ENCODE measurements at regions not wholly inside any gene's neighbourhood (a gene's known extent, or its start where the extent isn't known, plus 50 kb on each side); places are given as distances from the start of the nearest gene placed in this dataset.
"Not testable (repeated sequence)": the region's sequence is repeated elsewhere in the genome, so short reads cannot be mapped to it uniquely, and the experiment has no call there.

DNA sequence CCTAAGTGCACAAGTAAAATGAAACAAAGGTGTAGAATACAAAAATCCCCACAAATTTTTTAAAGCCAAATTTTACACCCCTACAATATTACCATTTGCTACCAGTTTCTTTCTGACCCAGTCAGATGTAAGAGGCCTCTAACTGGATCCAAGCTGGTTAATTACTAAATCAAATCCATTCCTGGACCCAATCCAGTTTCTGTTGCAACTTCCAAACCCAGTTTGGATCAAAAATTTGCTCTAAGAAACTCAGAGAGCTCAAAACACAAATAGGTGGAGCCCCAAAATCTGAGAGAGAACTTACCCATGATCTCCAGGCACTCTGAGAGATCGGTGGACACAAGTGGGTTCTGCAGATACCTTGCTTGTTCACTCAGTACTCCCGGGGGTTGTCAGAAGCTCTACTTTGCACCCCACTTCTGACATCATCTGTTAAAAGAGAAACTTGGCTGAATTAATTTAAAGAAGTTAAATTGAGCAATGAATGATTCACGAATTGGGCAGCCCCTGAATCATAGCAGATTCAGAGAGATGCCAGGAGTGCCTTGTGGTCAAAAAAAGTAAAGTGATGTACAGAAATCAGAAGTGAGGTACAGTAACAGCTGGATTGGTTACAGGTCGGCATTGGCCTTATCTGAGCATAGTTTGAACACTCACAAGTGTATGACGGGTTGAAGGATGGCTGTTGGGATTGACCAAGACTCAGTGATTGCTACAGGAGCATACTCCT lies 448.0 kb downstream of the KCNT2 start:
- peak; percentile 5 for DNase-seq

DNA sequence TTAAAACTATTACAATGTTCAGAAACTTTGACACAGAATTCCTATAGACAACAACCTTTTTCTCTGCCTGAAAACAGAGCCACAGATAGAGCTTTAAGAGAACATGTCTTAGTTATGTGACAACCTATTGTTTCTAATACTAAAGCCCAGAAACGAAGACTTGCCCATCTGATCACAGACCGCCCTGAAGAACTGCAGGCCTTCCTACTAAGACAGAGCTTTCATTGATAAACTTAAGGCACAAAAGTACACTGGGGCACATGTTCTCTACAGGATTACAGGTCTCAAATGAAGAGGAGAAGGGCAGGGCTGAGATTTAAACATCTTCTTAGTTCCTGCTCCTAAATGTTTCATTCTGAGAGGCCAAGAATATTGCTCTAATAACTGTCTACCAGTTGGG lies 452.7 kb downstream of the KCNT2 start:
- no peak for DNase-seq

DNA sequence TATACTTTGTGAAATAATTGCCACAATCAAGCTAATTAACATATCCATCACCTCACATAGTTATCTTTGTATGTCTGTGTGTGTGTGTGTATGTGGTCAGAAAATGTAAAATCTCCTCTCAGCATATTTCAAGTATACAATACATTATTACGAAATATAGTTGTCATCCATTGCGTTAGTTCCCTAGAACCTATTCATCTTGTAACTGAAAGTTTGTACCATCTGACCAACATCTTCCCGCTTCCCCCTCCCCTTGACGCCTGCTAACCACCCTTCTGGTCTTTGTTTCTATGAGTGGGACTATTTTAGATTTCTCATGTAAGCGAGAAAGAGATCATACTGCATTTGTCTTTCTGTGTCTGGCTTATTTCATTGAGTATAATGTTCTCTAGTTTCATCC lies 455.3 kb downstream of the KCNT2 start:
- peak; percentile 64 for DNase-seq

DNA sequence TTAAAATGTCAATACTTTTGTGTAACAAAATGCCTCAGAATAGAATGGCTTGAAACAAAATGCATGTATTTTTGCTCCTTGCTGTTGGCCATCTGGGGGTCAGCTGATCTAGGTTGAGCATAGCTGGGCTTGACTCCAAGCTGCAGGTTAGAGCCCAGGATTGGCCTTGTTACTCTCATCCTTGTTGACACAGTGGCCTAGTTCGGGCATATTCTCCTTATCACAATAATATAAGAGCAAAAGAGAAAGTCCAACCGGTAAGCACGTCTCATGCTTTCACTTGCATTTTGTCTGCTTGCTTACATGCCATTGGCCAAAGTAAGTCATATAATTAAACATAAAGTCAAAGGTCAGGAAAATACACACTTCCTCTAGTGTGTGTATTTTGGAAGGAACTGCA lies 456.2 kb downstream of the KCNT2 start:
- DNase-seq = peak; percentile 41

DNA sequence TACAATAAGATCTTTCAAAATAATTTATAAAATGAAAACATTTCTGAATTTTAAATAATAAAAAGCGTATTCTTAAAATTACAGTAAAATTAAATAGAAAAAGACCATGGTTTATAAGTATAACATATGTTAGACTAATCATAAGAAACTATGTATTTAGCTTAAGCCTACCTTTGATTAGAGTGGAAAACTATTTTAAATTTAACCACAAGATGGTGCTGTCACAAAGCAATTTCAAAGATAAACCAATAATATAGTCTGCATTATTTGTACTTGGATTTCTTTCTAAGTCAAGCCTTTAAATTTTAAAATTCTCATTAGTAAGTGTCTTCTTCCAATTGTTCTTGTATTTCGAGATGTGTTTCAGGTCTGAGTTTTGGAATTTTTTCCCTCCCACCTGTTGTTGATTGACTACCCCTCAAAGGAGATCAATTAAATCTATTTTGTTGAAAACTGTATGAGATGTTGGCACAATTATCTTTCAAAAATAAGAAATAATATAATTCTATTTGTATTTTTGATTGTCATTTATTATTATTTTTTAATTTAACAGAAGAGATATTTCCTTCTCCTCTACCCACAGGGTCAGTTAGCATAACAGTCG lies 459.8 kb downstream of the KCNT2 start:
- DNase-seq = peak; percentile 55

DNA sequence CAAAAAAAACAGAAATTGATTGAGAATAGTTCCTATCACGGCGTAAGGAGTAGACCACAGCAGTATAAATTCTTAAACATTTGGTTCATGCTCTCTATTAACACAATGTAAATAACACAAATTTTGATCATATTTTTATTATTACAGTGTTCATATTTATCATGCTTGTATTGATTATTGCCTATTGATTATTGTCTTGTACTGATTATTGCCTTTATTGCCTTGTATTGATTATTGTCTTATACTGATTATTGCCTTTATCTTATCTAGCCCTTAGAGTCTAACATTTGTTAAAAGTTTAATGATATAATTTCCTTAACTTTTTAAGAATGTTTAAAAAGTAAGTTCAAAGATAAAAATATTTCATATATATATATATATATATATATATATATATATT lies 460.7 kb downstream of the KCNT2 start:
- DNase-seq = no peak

DNA sequence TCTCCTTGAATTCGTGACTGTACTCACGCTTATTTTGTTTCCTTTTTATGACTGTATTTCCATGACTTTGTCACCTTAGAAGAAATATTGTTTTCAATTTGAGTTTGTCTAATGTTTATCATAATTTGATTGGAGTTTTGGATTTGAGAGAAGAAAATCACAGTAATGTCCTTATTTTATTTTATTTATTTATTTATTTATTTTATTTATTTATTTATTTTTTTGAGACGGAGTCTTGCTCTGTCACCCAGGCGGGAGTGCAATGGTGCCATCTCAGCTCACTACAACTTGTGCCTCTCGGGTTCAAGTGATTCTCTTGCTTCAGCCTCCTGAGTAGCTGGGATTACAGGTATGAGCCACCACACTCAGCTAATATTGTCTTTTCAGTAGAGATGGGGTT lies 463.1 kb downstream of the KCNT2 start:
- not testable (repeated sequence) for DNase-seq

DNA sequence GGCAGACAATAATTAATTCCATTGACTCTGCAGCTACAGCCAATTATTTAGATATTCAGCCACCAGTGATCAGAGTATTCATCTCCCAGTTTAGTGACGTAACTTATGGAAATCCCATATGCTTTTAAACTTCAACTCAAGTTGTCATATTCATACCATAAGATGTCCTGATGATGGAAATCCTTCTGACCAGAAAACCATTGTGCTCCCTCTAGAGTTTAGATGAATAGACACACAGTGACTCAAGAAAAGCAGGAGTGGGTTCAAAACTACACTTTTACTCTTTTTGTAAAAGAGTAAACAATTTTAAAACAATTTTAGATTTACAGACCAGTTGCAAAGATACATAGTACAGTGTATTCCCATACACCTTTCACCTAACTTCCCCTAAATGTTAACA lies 463.7 kb downstream of the KCNT2 start:
- DNase-seq = no peak

DNA sequence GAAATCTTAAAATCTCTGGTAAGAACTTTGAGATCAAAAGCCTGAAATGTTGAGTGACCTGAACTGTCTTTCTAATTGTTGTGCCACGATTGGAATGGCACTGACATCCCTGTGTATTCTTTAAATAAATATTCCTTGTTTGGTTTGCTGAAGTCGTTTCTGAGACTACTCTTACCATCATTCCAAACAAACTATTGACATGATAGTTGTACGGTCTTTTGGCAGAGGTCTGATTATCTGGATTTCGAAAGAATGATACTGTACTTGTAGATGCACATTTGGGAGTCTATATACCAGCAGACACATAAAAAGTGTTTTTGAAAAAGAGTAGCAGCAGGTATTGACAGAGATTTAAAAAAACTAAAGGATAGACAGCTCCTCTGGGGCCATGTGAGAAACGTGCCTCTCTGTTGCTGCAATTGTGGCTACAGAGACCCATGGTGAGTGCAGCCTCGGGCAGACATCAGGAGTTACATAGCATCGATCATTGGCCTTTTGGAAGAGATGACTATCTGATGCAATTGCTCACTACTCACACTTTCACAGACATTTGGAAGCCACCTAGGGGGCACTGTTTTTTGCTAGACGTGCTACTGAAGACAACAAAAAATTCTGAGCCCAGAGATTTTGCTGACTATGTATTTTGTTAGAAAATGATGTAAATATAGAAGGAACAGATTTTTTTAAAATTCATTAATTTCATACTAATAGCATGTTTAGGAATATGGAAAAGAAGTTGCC lies 464.5 kb downstream of the KCNT2 start:
- DNase-seq = no peak

DNA sequence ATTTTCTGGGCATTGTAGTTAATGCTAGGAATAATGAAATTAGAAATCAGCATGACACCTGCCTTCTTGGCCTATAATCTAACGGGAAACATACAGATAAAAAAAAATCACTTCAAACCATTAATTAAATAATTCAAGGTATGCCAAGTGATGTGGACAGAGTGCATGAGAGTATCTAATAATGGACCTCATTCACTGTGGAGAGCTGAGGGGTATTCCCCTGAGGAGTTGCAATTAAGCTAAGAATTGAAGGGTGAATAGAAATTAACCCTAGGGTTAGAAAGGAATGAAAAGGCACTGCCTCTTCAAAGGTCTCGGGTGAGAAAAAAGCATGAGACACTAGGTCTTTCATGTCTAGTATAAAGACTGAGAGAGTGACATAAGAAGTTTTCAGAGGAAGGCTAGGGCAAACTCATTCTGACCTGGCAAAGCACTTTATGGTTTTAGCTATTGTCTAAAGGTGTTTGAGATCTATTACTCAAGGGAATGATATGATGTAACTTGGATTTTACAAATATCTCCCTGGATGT lies 466.1 kb downstream of the KCNT2 start:
- no peak for DNase-seq

DNA sequence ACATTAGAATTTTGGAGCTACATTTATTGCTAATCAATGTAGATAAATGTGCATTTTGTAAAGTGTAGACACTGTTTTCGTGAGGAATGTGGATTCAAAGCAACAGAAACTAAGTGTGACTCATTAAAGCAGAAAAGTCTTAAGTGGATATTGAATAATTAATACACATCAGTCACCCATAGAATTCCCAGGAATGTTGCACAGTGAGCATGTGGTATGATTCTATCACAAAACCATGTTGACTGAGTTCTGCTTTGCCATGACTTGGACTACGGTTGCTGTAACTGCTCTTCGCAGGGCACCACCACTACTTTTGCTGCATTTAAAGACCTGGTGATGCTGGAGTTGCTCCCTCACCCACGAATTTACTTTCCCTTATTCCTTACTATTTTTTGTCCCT lies 471.8 kb downstream of the KCNT2 start:
- no peak for DNase-seq

DNA sequence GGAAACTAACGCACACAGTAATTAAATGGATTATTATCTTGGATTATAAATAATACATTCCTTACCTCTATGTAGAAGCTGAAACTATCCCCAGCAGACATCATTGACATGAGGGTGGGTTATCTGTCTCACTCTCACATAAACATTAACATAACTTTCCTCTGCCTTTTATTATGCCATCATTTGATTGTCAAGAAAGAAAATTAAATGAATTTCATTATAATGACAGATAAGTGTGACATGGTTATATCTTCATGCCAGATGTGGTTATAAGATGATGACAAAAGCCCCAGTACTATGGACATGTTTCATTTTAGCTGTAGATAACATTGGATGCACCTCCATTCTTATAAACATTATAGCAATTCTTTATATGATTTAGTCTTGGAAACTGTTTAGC lies 476.5 kb downstream of the KCNT2 start:
- DNase-seq = no peak

DNA sequence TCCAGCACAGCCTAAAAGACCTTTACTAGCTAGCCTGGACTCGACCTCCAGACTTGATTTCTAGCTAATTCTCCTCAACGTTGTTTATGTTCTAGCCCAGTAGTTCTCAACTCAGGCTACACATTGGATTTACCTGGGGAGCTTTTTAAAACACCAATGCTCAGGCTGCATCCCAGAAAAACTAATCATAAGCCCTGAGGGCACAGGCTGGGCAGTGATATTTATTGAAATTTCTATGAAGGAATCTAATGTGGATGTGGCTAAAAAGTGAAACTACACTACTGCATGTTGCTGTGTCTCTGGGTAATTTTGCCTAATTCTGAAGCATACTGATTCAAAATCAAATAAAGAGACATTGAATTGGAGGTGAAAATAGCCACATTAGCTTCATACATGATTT lies 479.4 kb downstream of the KCNT2 start:
- DNase-seq = no peak

DNA sequence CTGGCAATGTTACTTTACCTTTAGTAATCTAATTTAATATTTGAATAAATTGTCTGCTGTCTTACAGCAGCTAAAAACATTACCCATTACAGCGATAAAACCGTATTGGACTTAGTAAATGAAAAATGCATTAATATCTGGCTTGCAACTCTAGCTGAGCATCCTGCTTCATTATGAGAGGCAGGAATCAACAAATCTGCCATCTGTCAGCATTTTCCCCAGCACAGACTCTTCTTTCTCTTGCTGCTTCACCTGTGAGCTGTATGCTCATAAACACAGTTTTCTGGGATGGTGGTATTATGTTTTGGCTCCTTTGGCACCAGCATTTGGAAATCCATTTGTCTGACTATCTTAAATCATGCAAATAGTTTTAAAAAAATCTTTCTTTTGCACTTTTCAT lies 487.1 kb downstream of the KCNT2 start:
- no peak for DNase-seq

DNA sequence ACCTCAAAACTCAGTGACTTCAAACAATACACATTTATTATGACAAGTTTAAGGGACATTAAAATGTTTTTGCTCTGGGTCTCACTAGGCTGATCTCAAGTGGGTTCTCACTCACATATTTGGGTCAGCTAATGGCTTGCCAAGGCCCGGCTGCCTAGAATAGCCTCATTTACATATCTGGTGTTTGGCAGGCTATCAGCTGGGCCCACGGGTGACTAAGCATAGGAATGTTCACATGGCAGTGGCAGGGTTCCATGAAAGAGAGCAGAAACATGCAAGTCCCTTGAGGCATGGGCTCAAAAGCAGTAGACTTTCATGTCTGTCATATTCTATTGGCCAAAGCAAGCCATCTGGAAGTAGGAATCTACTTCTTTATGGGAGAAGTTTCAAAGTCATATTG lies 492.6 kb downstream of the KCNT2 start:
- DNase-seq = no peak

DNA sequence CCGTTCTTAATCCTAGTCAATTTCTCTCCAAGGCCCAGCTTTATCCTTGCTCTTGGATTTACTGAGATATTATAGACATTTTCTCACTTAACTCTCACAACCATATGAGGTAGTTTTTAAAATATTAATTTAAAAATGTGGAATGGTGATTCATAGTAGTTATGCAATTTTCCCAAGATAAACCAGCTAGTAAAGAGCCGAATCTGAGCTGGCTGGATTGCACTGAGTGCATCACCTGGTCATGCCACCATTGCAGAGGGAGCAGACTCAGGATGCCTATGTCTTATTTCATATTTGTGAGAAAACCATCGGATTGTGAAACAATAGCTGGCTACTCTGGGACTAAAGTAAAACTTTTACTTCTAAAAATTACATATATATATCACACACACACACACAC lies 494.0 kb downstream of the KCNT2 start:
- DNase-seq = no peak

DNA sequence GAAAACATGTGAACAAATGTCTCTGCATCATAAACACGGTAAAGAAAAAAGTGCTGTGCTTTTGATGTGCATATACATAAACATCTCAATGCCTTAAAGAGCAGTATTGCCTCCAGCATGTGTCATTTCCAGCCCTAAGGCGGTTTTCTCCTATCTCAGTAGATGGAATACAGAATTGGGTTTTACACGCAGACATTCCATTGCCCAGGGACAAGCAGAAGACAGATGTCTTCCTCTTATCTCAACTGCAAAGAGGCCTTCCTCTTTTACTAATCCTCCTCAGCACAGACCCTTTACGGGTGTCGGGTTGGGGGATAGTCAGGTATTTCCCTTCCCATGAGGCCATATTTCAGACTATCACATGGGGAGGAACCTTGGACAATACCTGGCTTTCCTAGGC lies 499.2 kb downstream of the KCNT2 start:
- DNase-seq = not testable (repeated sequence)

DNA sequence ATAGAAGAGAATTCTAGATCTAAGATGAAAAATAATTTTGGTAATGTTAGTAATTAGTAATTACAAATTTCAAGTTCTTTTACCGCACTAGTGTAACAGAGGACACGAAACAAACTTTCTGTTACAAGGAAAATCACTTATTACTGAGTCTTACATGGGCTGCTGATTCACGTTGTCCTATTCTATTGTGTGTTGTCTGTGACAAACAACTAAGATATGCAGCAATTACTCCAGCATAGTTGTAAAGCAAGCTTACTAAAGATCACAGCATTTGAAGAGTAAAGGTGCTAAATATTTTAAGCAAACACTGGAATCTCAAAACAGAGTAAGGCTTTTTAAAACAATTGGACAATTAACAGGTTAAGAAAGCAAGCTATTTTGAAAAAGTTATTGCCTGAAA lies 502.3 kb downstream of the KCNT2 start:
- no peak for DNase-seq

DNA sequence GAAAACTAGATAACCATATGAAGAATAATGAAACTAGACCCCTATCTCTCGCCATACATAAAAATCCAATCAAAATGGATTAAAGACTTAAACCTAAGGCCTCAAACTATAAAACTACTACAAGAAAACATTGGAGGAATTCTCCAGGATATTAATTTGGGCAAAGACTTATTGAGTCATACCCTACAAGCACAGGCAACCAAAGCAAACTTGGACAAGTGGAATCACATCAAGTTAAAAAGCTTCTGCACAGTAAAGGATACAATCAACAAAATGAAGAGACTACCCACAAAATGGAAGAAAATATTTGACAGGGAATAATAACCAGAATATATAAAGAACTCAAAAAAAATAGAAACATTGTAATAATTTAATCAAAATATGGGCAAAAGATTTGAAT lies 505.4 kb downstream of the KCNT2 start:
- DNase-seq = no peak

DNA sequence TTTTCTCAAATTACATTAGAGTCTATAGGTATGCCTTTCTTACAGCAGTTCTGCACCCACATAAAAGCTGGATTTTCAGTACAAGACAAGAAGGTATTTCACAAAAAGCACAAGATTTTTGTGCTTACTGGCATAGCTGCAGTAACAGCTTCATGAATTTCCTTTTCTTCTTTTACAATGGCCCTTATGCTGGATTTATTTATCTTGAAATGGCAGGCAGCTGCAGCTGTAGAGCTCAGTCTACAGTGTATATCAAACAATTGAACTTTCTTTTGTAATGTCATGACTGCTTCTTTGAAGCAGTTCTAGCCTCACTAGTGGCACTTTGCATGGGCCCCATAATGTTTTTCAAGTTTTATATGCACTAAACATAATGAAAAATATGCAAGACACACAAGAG lies 510.2 kb downstream of the KCNT2 start:
- no peak for DNase-seq

DNA sequence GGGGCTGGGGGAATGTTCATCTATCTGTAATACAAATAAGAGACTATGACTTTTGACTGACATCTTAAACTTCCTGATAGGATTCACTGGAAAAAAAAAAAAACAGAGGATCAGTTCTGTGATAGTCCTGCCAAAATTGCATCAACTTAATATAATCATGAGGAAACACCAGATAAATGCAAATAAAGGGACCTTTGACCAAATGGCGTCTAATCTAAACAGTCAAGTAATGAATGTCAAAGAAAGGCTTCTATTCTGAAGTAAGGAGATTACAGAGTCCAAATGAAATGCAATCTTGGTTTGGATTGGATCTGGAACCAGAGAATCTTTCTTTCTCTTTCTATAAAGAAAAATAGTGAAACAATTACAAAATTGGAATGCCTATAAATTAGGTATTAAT lies 513.4 kb downstream of the KCNT2 start:
- DNase-seq = no peak

DNA sequence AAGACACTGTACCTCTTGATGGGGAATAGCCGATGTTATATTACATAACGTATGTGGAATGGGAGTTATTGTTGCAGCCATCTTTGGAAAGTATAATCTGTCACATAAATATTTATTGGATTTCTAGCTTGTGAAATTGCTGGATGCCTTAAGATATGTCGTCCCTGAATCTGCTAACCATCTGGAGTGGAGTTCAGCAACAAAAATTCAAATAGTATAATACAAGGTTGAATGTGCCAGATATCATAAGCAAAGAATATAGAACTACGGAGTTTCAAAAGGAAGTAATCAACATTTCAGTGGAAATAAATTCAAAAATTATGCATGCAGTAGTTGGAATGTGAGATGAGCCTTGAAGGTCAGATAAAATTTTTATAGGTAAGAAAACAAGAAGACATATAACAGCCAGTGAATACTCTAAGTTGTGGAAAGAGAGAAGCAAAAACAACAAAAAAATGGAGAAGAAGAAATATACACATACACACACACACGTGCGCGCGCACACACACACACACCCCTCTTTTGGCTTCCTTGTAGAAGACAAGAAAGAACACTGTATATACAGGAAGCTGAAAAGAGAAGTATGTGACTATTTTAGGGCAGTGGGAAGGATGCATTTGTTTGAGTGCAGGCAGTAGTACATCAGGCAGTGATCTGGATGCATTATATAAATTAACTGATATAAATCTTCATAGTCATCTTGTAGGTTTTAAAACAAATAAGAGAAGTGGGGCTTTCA lies 516.7 kb downstream of the KCNT2 start:
- no peak for DNase-seq

DNA sequence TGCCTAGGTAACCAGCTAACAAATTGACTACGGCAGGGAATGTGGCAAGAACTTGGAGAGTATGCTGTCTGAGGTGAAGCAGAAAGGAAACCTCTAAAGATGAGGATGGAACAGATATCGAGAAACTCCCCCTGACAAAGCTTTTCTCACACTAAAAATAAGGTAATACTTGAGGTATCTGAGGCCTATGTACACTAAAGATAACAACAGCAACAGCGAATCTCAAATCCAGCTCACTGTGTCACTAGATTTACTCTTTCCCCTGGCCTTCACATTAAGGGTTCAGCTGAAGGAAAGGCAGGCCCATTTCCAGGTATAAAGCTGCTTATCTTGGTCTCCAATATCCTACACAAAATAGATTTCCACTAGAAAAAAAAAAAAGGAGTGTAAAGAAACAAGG lies 518.0 kb downstream of the KCNT2 start:
- no peak for DNase-seq
